H1 (cell line): ENCODE measurements at regions not wholly inside any gene's neighbourhood (a gene's known extent, or its start where the extent isn't known, plus 50 kb on each side); places are given as distances from the start of the nearest gene placed in this dataset.

Source experiments
- BACH1 ChIP-seq: IDR thresholded peaks from 2 replicates; pipeline ENCODE4 v1.6.1; 2012; ENCODE audit warnings: low read length, improper control_type of control experiment
- BCL11A ChIP-seq, 2 experiments: IDR thresholded peaks; one replicate each; pipeline ENCODE4 v1.6.1; 2011; ENCODE audit warnings: low read depth in 2 of 2, low read length in 2 of 2, mild to moderate bottlenecking in 2 of 2
- RAD21 ChIP-seq, 2 experiments: IDR thresholded peaks in 1 of 2; conservative IDR thresholded peaks in 1 of 2; 2 replicates each; pipeline ENCODE4 v1.6.1; 2011; ENCODE audit warnings: low read depth in 2 of 2, low read length in 2 of 2, improper control_type of control experiment in 1 of 2, inconsistent platforms in 1 of 2, mild to moderate bottlenecking in 1 of 2, moderate library complexity in 1 of 2
- SRF ChIP-seq: IDR thresholded peaks from 2 replicates; pipeline ENCODE4 v1.6.1; 2011; ENCODE audit warnings: mild to moderate bottlenecking, low read depth, low read length, moderate library complexity
- SUZ12 ChIP-seq: fragments of 200-600 bp; sonication (generic); IDR thresholded peaks from 2 replicates; pipeline ENCODE4 v1.6.1; 2012; ENCODE audit warnings: mild to moderate bottlenecking, inconsistent platforms, low read length, moderate library complexity, mixed read lengths

GRCh38 chr12:70994217-70994788 is 73.8 kb upstream of the PTPRR start (continued):
- TF ChIP-seq SRF (no peak), SUZ12 (no peak), RAD21 (IDR thresholded peaks at IDR 0.05 in 1 of 2, conservative IDR thresholded peaks at IDR 0.05 in 1 of 2; ENCODE audit: low read depth in 2 of 2, low read length in 2 of 2) (no peak), BACH1 (no peak), BCL11A (IDR thresholded peaks at IDR 0.05; ENCODE audit: low read depth in 2 of 2, low read length in 2 of 2) (no peak)
